HG03575 (cell line): ENCODE measurements at regions not wholly inside any gene's neighbourhood (a gene's known extent, or its start where the extent isn't known, plus 50 kb on each side); places are given as distances from the start of the nearest gene placed in this dataset.

Source experiments
- ATAC-seq: cut with Tn5 transposase; IDR thresholded peaks from one replicate; pipeline ENCODE4 v1.9.1; 2021; ENCODE audit not compliant: unreplicated experiment, insufficient number of reproducible peaks, low FRiP score; ENCODE audit errors: extremely low read depth

- ATAC-seq = no peak
Measured at GRCh38 chr2:128750328-128751165, 431.9 kb upstream of the HS6ST1 start.

DNA sequence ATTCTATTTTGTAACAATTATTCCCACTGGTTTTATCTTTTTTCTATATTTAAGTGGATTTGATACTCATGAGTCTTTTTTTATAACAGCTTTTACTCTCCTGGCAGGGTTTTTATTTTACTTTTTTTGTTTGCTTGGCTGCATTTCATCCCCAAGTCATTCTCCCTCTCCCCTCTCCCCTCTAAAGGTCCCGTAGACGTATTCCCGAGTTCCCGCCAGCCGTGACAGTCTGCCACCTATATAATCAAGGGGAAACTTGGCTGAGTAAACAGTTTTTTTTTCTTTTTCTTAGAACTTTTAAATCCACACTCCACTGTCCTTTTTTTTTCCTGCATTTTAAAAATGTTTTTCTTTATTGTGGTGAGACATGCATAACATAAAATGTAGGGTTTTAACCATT, 433.1 kb upstream of the HS6ST1 start:
- ATAC-seq = no peak

DNA sequence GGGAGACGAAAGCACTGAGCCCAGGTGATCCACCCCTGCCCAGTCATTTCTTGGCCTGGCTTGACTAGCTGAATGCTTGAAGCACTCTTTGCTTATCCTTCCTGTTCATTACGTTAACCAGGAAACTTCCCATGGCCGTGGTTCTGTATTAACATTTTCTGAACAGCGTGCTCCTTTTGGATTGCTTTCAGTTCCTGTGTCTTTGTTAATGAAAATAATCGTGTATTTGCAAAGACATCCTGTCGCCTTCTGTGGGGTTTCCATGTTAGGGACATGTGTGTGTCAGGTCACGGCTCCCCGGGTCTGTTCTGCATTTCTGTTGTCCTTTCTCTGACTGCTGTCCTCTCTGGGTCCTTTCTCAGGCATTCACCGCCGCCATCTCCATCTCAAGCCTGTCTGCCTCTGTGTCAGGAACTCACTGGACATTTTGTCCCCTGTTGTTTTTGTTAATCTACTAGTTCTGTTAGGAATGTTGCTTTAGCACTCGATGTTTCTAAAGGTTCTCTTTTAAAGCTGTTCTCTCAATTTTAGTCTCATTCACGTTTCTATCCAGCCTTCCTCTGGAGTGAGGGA, 434.1 kb upstream of the HS6ST1 start:
- no peak for ATAC-seq

- ATAC-seq = no peak
Measured at GRCh38 chr2:128753321-128753720, 434.7 kb upstream of the HS6ST1 start.

DNA sequence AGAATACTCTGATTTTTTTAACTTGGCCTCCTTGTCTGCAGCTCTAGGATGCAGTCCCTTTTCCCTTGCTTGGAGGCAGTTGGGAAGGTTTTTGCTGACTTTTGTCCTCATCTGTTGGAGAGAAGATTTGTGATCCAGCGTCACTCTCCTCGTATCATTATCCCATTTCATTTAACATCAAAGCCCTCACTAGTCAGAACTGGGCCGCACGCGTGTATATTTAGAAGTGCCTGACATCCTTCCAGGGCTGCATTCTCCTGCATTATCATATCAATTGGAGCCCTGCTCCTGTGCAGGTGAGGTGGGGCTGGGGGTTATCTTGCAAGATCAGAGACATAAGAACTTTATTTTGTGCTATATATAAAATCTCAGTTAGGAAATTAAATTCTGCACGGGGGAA, 435.1 kb upstream of the HS6ST1 start:
- ATAC-seq = no peak

- ATAC-seq = peak; percentile 91
Measured at GRCh38 chr2:128754246-128754724, 435.6 kb upstream of the HS6ST1 start.

DNA sequence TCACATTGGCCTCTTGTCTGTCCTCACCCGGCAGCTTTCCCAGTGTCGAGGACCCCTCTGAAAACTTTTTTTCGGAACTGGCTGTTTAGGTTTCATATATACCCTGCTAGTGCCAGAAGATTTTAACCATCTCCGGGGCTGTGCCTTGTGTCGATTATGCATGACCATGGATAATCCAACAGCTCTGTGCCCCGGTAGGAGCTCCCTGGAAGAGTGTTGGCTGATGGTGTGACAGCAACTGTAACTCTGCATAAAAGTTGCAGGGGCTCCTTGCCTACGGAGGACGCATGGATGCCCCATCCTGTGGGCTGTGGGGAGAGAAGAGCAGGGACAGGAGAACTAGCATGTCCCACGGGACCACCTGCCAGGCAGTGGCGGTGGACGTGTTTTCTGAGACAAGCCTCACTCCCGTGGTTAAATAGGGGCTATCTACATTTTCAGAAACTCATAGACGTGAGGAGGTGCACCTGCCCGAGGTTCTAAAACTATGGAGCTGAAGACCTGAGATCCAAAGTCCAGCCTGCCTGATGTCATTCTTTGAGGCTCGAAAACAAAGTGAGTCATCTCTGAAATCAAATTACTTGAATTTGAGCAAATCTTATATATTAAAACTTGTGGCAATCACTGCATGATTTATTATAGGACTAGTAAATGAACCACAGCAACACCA, 437.2 kb upstream of the HS6ST1 start:
- no peak for ATAC-seq

DNA sequence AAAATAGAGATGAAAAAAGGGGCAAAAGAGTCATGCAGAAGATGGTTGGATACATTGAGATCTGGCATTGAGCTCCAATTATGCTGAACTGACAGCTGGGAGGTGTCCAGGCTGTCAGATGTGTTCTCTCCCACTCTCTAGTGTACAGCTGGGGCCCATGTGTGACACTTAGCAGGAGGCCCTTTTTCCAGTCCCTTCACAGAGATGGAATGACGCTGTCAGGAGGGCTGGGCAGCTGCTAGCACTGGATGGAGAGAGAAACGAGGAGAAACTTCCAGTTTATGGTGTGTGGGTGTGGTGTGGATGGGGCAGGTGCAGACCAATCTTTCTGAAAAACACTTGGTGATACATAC, 437.7 kb upstream of the HS6ST1 start:
- ATAC-seq = no peak

DNA sequence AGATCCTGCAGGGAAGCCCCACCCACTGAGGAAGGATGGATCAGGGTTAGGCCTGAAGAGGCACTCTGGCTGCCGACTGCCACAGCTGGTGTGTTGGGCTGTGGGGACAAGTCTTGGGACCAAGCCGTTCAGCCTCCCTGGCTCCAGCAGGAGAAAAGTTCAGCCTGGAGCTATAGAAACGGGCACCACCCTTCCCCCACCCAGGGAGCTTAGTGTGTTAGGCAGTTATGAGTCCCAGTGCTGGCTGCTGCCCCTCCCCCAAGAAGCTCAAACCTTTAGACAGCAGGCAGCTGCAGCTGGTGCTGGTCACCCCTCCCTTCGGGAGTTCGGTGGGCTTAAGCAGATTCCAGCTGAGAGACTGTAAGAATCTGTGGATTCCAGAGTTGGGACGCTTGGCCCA, 447.1 kb upstream of the HS6ST1 start:
- no peak for ATAC-seq

DNA sequence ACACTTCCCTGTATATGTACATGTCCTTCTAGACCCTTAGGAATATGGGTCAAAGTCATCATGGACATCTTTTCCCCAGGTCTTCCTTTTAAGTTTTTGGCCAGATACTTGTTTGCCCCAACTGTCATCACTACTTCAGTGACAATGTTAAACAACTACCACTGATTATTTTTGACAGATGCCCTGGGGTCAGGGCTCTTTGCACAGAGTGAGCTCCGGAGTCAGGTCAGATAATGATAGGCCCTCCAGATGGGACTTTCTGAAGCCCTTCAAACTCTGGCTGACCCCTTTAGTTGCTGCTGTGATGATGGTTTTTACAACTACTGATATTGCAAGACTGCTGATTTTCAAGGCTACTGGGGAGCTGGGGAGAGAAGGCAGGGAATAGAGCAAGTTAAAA, 449.4 kb upstream of the HS6ST1 start:
- no peak for ATAC-seq

- ATAC-seq = no peak
Measured at GRCh38 chr2:128769457-128770142, 450.9 kb upstream of the HS6ST1 start.

DNA sequence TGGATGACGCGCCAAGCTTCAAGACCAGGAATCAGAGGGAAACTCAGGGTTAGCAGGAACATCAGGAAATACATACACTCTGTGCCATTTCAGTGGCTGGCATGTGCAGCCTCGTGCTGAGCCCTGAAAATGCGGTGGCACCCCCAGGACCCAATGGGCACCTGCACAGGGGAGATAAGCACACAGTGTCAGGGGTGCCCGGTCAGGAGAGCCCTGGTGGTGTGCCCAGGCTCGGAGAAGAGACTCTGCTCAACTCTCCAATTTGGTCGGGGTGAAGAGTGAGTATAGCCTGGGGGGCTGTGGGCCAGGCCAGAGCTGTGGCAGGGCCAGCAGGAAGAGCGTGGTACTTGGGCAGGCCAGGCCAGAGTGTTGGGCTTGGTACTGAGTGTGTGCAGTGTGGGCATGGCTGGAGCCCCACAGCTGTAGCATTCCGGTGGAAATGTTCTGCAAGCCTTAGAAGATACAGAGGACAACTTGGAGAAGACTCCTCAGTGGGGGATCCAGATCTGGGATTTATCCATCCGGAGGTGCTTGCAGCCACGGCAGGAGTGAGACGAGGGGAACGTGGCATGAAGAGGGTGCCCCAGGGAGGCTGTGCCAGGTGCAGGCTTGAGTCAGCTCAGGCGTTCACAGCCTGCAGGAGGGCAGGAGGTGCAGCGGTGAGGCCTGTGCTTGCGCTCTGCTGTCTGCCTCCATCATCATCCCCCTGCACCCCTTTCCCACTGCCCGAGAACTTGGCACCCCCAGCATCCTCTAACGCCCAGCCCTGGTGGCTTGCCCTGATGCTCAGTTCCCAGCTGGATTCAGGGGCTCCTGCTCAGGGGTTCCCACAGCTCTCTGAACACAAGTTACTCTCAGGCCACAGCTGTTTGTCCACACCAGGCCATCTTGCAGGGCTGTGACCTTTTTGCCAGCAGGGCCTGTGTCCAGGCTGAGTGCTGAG, 451.7 kb upstream of the HS6ST1 start:
- ATAC-seq = no peak

- ATAC-seq = no peak
Measured at GRCh38 chr2:128771401-128771800, 452.7 kb upstream of the HS6ST1 start.

DNA sequence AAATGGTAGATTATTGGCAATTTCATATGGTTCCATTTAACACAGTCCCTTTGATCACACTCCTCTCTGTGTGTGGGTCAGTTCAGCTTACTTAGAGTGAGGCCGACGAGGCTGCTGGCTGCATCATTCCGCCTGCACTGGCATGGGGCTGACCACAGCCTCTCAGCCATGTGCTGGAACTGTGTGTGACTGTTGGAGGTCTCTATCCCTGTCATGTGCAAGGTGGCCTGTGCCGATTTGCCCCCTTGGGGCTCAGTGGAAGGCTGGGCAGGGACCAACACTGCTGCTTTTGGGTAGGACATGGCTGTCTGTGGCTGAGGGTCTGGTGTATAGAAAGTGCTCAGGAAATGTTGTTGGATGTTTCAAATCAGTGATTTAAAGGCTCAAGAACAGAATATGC, 454.0 kb upstream of the HS6ST1 start:
- ATAC-seq = no peak

DNA sequence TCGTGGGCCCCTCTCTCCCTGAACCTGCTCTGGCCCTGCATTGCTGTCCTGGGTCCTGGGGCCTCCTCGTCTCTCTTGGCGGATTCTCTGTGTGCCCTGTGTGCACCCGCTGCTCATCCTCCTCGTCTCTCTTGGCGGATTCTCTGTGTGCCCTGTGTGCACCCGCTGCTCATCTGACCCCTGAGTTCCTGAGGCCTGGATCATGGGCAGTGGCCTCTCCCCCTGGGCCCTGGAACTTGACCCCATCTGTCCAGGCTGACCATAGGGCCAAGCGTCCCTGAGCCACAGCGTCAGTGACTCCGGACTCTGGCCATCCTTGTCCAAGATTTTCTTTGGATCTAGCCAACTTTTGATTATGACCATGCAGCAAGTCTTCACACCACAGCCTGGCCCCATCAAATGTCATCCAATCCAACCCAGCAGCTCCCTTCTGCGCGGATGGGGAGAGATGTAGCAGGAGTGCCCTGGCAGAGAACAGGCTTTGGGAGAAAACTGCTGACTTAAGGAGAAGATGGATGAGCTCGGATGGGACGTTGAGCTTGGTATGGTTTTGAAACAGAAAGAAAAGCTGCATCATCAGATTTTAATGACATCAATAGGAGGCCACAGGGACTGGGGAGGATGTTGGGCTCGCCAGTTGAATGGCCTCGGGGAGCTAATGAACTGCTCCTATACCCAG, 455.1 kb upstream of the HS6ST1 start:
- no peak for ATAC-seq

DNA sequence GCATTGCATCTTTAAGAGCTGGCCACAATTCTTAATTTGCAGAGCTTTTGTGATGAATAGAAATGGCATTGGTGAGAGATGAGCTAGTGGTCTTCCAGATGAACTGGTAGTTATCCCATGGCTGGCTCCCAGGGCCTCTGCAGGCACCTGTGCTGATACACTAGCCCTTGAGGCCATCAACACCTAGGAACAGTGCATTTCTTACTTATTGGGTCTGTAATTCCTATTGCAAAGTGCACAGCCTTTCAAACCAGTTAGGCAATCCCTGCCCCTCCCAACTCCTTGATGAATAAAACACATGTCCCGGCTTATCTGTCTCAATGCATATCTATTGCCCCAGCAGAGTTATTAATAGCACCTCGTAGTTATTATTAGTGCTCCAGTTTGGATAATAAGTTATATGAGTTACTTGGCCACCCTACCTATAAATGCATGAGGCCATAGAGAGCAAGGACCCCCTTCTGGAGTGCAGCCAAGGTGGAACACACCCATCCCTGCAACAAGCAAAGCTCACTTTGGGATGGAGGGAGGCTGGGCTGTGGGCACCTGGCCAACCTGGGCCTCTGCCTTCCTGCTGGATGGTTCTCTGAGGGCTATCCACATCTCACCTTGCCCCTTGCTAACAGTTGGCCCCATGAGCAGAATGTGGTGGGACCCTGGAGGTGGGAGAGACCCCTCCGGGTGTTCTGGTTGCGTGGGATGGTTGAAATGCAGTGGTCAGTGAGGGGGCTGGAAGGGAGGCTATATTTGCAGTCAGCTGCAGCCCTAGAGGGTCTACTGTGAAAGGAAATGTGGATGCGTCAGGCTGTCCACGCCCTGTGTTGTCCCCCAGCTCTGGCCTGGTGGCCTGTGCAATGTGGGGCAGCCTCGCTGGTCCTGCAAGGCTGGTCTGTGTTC, 455.9 kb upstream of the HS6ST1 start:
- ATAC-seq = no peak

DNA sequence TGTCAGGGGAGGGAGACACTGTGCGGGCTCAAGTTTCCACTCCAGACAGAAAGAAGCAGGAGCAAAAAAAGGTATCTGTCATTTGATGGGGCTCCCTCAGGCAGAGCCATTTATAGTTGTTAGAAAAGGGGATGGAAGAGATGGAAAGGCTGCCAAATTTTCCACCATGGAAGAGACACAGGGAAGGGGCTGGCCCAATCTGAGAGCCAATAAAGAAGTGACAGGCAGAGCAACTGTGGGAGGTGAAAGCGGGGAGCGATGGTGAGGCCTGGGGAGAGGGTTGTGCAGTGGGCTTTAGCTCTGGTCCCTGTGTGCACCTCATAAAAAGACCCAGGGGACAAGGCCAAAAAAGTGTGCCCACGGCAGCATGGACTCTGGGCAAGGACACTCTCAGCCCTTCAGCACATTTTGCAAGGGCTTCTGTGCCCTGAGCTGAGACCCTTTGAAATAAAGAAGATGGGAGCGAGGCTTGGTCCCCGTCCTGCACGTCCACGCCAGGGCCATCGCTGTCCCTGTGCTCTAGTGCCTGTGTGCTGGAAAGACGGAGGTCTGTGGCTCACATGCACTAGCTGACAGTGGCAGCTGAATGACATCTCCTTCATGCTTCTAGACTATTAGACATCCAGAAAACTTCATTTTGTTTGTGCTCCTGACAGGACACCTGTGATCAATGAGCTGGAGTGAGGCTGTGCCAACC, 456.7 kb upstream of the HS6ST1 start:
- ATAC-seq = no peak
